Keratinocyte (primary cell): ENCODE measurements at regions not wholly inside any gene's neighbourhood (a gene's known extent, or its start where the extent isn't known, plus 50 kb on each side); places are given as distances from the start of the nearest gene placed in this dataset.

ENCODE experiments used
- DNase-seq: peaks from one replicate; pipeline ENCODE4 v3.0.0-alpha.2; 2011; ENCODE audit warnings: low read depth, missing footprints, low spot score
- FAIRE-seq: peaks from 2 replicates; lab custom pipeline; 2011; peaks lifted over from hg19 to GRCh38; lab: Jason Lieb, UNC
- H2AFZ ChIP-seq: 2 replicates; pipeline ENCODE4 v1.6.0; 2012; ENCODE audit warnings: low read length, control low read depth, inconsistent platforms; ENCODE audit not compliant: control insufficient read depth
- H3K27ac ChIP-seq: 2 replicates; pipeline ENCODE4 v1.5.1; 2011; ENCODE audit warnings: low read length; ENCODE audit not compliant: control insufficient read depth, insufficient read depth
- H3K27me3 ChIP-seq: 3 replicates; pipeline ENCODE4 v1.6.0; 2011; ENCODE audit warnings: low read length; ENCODE audit not compliant: control insufficient read depth, insufficient read depth; ENCODE audit errors: extremely low read depth
- H3K36me3 ChIP-seq, 2 experiments: 2 replicates in 1 of 2; 3 replicates in 1 of 2; pipeline ENCODE4 v1.5.1; 2011; ENCODE audit warnings: low read length in 2 of 2, mild to moderate bottlenecking in 1 of 2; ENCODE audit not compliant: control insufficient read depth in 2 of 2, insufficient read depth in 2 of 2; ENCODE audit errors: extremely low read depth in 1 of 2
- H3K4me1 ChIP-seq: 3 replicates; pipeline ENCODE4 v1.5.1; 2011; ENCODE audit warnings: low read length; ENCODE audit not compliant: control insufficient read depth, insufficient read depth; ENCODE audit errors: extremely low read depth
- H3K4me2 ChIP-seq: 3 replicates; pipeline ENCODE4 v1.6.0; 2011; ENCODE audit warnings: low read depth, low read length; ENCODE audit not compliant: control insufficient read depth, insufficient read depth; ENCODE audit errors: extremely low read depth
- H3K4me3 ChIP-seq, 3 experiments: fragments of 200-600 bp in 1 of 3; sonication (generic) in 1 of 3; 2 replicates in 2 of 3; 3 replicates in 1 of 3; pipeline ENCODE4 v1.5.1; 2011 to 2016; ENCODE audit warnings: low read length in 3 of 3, mild to moderate bottlenecking in 3 of 3, control low read depth in 2 of 3, inconsistent platforms in 1 of 3, low read depth in 1 of 3, mixed read lengths in 1 of 3, mixed run types in 1 of 3, moderate library complexity in 1 of 3; ENCODE audit not compliant: control insufficient read depth in 2 of 3, insufficient read depth in 2 of 3; ENCODE audit errors: extremely low read depth in 1 of 3
- H3K79me2 ChIP-seq: 2 replicates; pipeline ENCODE4 v1.6.0; 2012; ENCODE audit warnings: low read length; ENCODE audit not compliant: control insufficient read depth, insufficient read depth
- H3K9ac ChIP-seq: 3 replicates; pipeline ENCODE4 v1.6.0; 2011; ENCODE audit warnings: low read length; ENCODE audit not compliant: control insufficient read depth, insufficient read depth; ENCODE audit errors: extremely low read depth
- H3K9me1 ChIP-seq: 3 replicates; pipeline ENCODE4 v1.6.0; 2011; ENCODE audit warnings: low read length; ENCODE audit not compliant: control insufficient read depth, insufficient read depth; ENCODE audit errors: extremely low read depth
- H3K9me3 ChIP-seq: 2 replicates; pipeline ENCODE4 v1.5.1; 2012; ENCODE audit warnings: low read depth, low read length; ENCODE audit not compliant: control insufficient read depth
- H4K20me1 ChIP-seq: 3 replicates; pipeline ENCODE4 v1.6.0; 2011; ENCODE audit warnings: low read length; ENCODE audit not compliant: control insufficient read depth, insufficient read depth; ENCODE audit errors: extremely low read depth
- EZH2 ChIP-seq: IDR thresholded peaks from one replicate; pipeline ENCODE4 v1.6.1; 2012; ENCODE audit warnings: inconsistent platforms, mild to moderate bottlenecking, low read length, moderate library complexity
- dilution Hi-C: fragments of 300-500 bp; cut with MboI; formaldehyde crosslinking; loops from one replicate; pipeline ENCODE4 v1.7.0; 2020; ENCODE audit warnings: low sequenced_read_pairs; ENCODE audit not compliant: extremely low pct_ligation_motif_present
- TF ChIP-seq, protein P1 (sequence below), 3 experiments: IDR thresholded peaks in 1 of 3; conservative IDR thresholded peaks in 1 of 3; optimal IDR thresholded peaks in 1 of 3; 2 replicates in 2 of 3; 3 replicates in 1 of 3; pipeline versions ENCODE3 to v1.5.1; 2011; ENCODE audit warnings: low read length in 3 of 3, mild to moderate bottlenecking in 3 of 3, moderate library complexity in 2 of 3, control low read depth in 1 of 3, inconsistent platforms in 1 of 3; ENCODE audit not compliant: insufficient read depth in 2 of 3; ENCODE audit errors: extremely low read depth in 1 of 3

DNA sequence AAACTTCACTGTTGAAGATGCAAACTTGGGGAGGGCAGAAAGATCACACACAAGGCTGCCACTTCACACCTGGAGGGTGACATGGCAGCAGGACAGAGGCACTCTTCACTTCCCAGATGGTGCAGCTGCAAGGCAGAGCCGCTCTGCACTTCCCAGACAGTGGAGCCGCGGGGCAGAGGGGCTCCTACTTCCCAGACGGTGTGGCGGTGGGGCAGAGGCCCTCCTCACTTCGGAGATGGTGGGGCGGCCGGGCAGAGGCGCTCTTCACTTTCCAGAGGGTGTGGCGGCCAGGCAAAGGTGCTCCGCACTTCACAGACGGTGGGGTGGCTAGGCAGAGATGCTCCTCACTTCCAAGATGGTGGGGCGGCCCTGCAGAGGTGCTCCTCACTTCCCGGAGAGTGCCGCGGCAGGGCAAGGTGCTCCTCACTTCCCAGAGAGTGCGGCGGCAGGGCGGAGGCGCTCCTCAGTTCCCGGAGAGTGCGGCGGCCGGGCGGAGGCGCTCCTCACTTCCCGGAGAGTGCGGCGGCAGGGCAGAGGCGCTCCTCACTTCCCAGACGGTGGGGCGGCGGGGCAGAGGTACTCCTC lies 58.3 kb upstream of the PPP1R9A start:
- Histone ChIP-seq H3K27ac (no peak overlapping the region), H3K9me1 (no peaks in the 10 kb centered on the region), H2AFZ (no peak overlapping the region), H3K27me3 (no peaks in the 10 kb centered on the region), H4K20me1 (no peaks in the 10 kb centered on the region), H3K9me3 (no peaks in the 10 kb centered on the region), H3K79me2 (no peaks in the 10 kb centered on the region), H3K9ac (no peak overlapping the region), H3K4me1 (no peaks in the 10 kb centered on the region), H3K36me3 (no peaks in the 10 kb centered on the region), H3K4me3 (no peak overlapping the region), H3K4me2 (no peak overlapping the region)
- TF ChIP-seq EZH2, result no peak
- TF ChIP-seq, protein P1, sequence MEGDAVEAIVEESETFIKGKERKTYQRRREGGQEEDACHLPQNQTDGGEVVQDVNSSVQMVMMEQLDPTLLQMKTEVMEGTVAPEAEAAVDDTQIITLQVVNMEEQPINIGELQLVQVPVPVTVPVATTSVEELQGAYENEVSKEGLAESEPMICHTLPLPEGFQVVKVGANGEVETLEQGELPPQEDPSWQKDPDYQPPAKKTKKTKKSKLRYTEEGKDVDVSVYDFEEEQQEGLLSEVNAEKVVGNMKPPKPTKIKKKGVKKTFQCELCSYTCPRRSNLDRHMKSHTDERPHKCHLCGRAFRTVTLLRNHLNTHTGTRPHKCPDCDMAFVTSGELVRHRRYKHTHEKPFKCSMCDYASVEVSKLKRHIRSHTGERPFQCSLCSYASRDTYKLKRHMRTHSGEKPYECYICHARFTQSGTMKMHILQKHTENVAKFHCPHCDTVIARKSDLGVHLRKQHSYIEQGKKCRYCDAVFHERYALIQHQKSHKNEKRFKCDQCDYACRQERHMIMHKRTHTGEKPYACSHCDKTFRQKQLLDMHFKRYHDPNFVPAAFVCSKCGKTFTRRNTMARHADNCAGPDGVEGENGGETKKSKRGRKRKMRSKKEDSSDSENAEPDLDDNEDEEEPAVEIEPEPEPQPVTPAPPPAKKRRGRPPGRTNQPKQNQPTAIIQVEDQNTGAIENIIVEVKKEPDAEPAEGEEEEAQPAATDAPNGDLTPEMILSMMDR (optimal IDR thresholded peaks at IDR 0.05 in 1 of 3, IDR thresholded peaks at IDR 0.05 in 1 of 3, conservative IDR thresholded peaks at IDR 0.05 in 1 of 3; ENCODE audit: extremely low read depth in 1 of 3, insufficient read depth in 2 of 3, low read length in 3 of 3), result no peak
- no peak for FAIRE-seq
- dilution Hi-C loops, result no loop called here
- no peak for DNase-seq

DNA sequence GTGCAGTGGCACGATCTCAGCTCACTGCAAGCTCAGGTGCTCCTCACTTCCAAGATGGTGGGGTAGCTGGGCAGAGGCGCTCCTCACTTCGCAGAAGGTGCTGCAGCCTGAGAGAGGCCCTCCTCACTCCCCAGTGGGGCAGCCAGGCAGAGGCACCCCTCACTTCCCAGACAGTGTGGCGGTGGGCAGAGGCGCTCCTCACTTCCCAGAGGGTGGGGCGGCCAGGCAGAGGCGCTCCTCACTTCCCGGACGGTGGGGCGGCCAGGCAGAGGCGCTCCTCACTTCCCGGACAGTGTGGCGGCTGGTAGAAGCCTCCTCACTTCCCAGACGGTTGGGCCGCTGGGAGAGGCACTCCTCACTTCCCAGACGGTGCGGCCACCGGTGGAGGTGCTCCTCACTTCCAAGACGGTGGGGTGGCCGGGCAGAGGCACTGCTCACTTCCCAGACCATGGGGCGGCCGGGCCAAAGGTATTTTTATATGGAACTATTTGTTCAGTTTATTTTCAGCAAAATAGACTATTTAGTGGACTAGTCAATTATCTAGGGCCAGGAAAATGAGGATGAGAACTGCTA lies 57.7 kb upstream of the PPP1R9A start:
- DNase-seq (no peak), FAIRE-seq (no peak)
- TF ChIP-seq EZH2, result no peak
- TF ChIP-seq, protein P1 (optimal IDR thresholded peaks at IDR 0.05 in 1 of 3, IDR thresholded peaks at IDR 0.05 in 1 of 3, conservative IDR thresholded peaks at IDR 0.05 in 1 of 3; ENCODE audit: extremely low read depth in 1 of 3, insufficient read depth in 2 of 3, low read length in 3 of 3), result no peak
- no peaks in the 10 kb centered on the region for H3K9me1 ChIP-seq
- H3K79me2 ChIP-seq, result no peaks in the 10 kb centered on the region
- no peak overlapping the region for H3K4me2 ChIP-seq
- no peaks in the 10 kb centered on the region for H3K36me3 ChIP-seq
- no peak overlapping the region for H3K27ac ChIP-seq
- no peak overlapping the region for H2AFZ ChIP-seq
- H3K4me1 ChIP-seq, result no peaks in the 10 kb centered on the region
- no peaks in the 10 kb centered on the region for H3K27me3 ChIP-seq
- no peak overlapping the region for H3K9ac ChIP-seq
- no peak overlapping the region for H3K4me3 ChIP-seq
- dilution Hi-C loops, result no loop called here
- no peaks in the 10 kb centered on the region for H4K20me1 ChIP-seq
- H3K9me3 ChIP-seq, result no peaks in the 10 kb centered on the region
